ENCODE measurements at regions not wholly inside any gene's neighbourhood (a gene's known extent, or its start where the extent isn't known, plus 50 kb on each side); places are given as distances from the start of the nearest gene placed in this dataset.

DNA sequence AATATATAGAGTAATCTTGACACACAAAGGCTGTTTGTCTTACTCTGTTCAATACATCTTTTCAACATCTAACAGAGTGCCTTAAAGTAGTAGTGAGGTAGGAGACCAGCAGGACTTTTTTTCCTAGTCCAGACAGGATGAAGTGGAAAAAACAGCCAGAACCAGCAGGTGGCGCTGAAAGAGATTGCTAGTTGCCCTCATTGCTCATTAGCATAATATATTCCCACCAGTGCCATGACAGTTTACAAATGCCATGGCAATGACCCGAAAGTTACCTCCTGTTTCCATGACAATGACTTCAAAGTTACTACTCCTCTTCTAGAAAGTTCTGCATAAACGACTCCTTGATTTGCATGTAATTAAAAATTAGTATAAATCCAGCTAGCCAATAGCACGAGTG lies 387.4 kb downstream of the ACTL7B start:
- ChIA-PET CTCF (interaction anchor here (0.6 to 0.7 kb wide), 4 partner anchors 12 to 439 kb away, joined by 3 read pairs; no protein-coding TSS in a partner anchor), POLR2A (ENCODE audit: low non-redundant PET) (no interaction called here)
- H3K27ac ChIP-seq: no peak overlapping the region
- no peak for DNase-seq (ENCODE audit: low spot score)
- TF ChIP-seq CTCF (conservative IDR thresholded peaks at IDR 0.05; ENCODE audit: low read depth): no peak

DNA sequence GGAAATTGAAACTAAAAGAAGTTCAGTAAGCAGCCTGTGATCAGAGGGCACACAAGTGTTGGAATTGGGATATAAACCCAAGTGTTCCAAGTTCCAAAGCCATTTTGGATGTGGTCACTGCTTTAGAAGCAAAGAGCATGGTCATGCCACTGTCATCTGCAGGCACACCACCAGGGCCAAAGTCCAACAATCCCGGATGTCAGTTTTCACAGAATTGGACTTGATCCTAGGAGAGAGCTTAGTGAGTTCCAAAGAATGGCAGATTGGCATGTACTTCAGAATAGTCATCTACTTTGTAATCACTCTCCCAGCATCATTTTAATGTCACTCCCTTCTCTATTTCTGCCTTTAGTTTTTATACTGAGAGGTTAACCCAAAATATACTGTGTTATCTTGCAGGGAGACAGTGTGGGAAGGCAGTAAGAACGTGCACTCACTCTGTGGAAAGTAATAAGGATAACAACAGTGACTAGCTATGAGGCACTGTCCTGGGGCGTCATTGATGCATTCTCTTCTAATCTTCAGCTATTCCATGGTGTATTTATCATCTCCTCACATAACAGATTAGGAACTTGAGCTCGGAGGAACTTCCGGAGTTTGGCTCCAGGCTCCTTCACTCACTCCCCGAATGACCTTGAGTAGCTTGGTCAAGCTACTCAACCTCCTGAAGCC lies 388.0 kb downstream of the ACTL7B start:
- DNase-seq (ENCODE audit: low spot score): no peak
- ChIA-PET POLR2A (ENCODE audit: low non-redundant PET) (no interaction called here), CTCF (interaction anchor here (0.6 to 0.7 kb wide), 4 partner anchors 12 to 716 kb away, joined by 3 read pairs; no protein-coding TSS in a partner anchor)
- TF ChIP-seq CTCF (conservative IDR thresholded peaks at IDR 0.05; ENCODE audit: low read depth): no peak
- H3K27ac ChIP-seq: no peak overlapping the region

- no peak overlapping the region for H3K27ac ChIP-seq
- no peak for TF ChIP-seq CTCF (conservative IDR thresholded peaks at IDR 0.05; ENCODE audit: low read depth)
- ChIA-PET POLR2A (ENCODE audit: low non-redundant PET) (no interaction called here), CTCF (interaction anchor here (0.6 to 0.7 kb wide), 2 partner anchors 13 to 715 kb away, joined by 3 read pairs; no protein-coding TSS in a partner anchor)
- DNase-seq (ENCODE audit: low spot score): no peak
These were observed 388.6 kb downstream of the ACTL7B start for GRCh38 chr9:108467161-108467560.

GRCh38 chr9:108466304-108466703 lies 389.5 kb downstream of the ACTL7B start:
- CTCF ChIA-PET: no interaction called here

DNA sequence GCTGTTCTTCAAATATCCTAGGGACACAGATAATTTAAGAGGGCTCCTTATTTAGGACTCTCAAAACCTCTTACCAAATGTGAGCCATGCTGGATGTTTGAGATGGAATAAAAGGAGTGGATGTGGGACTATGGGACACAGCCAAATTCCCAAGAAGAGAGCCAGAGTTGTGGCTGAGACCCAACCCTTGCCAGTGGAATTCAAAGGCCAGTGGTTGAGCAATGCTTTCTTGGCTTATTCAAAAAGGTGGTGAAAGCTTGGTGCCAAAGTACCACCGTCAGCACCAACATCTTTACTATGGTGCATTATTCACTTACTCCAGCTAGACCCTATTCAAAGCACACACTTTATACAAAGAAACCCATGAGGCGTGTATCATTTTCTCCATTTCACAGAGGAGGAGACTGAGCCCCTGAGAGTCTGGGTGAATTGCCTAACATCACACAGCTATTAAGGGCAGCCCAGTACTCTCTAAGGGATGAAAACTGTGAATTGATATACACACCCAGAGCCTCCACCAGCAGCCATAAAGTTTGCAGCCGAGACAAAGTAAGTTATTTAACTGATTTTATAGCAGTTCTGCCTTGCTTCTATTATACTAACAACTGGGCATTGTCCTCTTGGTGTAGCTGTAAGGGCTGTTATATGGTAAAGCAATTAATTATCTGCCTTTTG lies 391.7 kb downstream of the ACTL7B start:
- H3K27ac ChIP-seq: no peak overlapping the region
- DNase-seq (ENCODE audit: low spot score): no peak
- TF ChIP-seq CTCF (conservative IDR thresholded peaks at IDR 0.05; ENCODE audit: low read depth): no peak
- ChIA-PET CTCF (interaction anchor here (0.6 to 0.7 kb wide), 2 partner anchors 21 to 146 kb away, joined by 3 to 4 read pairs; no protein-coding TSS in a partner anchor), POLR2A (ENCODE audit: low non-redundant PET) (no interaction called here)

More at GRCh38 chr9:108466304-108466703, 389.5 kb downstream of the ACTL7B start:
- POLR2A ChIA-PET (ENCODE audit: low non-redundant PET): interaction anchor here (0.6 kb wide), 1 partner anchor 934 kb away, joined by 7 read pairs; no protein-coding TSS in a partner anchor
- H3K27ac ChIP-seq: no peak overlapping the region; the same call in 1 of the 2 replicates
- TF ChIP-seq CTCF (conservative IDR thresholded peaks at IDR 0.05; ENCODE audit: low read depth): no peak
- DNase-seq (ENCODE audit: low spot score): no peak

- CTCF ChIA-PET: interaction anchor here (0.7 kb wide), 1 partner anchor 29 kb away, joined by 4 read pairs; no protein-coding TSS in a partner anchor
These were observed 398.9 kb downstream of the ACTL7B start for GRCh38 chr9:108456903-108457302.

More at GRCh38 chr9:108456903-108457302, 398.9 kb downstream of the ACTL7B start:
- no peak for TF ChIP-seq CTCF (conservative IDR thresholded peaks at IDR 0.05; ENCODE audit: low read depth)
- POLR2A ChIA-PET (ENCODE audit: low non-redundant PET): no interaction called here
- no peak for DNase-seq (ENCODE audit: low spot score)
- H3K27ac ChIP-seq: no peak overlapping the region
